T-helper 2 cell treated with Interferon-gamma antibody and Interleukin-4, amounts not matched to agents 5 μg/mL and 100 μg/mL, for 36 hours (primary cell): ENCODE measurements at regions not wholly inside any gene's neighbourhood (a gene's known extent, or its start where the extent isn't known, plus 50 kb on each side); places are given as distances from the start of the nearest gene placed in this dataset.
"Not testable (repeated sequence)": the region's sequence is repeated elsewhere in the genome, so short reads cannot be mapped to it uniquely, and the experiment has no call there.

Source experiments
- DNase-seq: peaks from one replicate; pipeline ENCODE4 v3.0.0; 2021; ENCODE audit warnings: low spot score
- H3K27ac Mint-ChIP-seq: one replicate; pipeline ENCODE4 v1.8.0; 2021; ENCODE audit warnings: mild to moderate bottlenecking, mixed read lengths
- H3K27me3 Mint-ChIP-seq: one replicate; pipeline ENCODE4 v1.8.0; 2021; ENCODE audit warnings: low read depth, mixed read lengths
- H3K36me3 Mint-ChIP-seq: one replicate; pipeline ENCODE4 v1.8.0; 2021; ENCODE audit warnings: low read depth, mixed read lengths
- H3K4me1 Mint-ChIP-seq: one replicate; pipeline ENCODE4 v1.8.0; 2021; ENCODE audit warnings: low read depth, mixed read lengths
- H3K4me3 Mint-ChIP-seq: one replicate; pipeline ENCODE4 v1.8.0; 2022; ENCODE audit warnings: mild to moderate bottlenecking, moderate library complexity, mixed read lengths
- H3K9me3 Mint-ChIP-seq: one replicate; pipeline ENCODE4 v1.8.0; 2021; ENCODE audit warnings: mixed read lengths

DNA sequence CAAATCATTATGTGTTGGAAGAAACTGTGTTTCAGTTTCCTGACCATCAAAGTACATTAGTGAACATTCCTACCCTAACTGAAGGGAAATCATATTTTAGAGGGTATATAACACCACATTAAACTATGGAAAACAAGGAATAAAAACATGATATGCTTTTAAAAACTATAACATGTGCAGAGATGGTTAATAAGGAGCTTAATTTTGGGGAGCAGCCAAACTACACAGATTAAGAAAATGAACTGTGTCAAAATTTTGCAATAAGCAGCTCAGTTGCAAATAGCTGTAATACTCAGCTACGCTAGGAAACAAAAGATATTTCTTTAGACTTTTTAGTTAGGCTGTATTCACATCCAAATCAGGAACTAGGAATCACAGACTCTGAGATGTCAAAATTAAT lies 1115.7 kb upstream of the CELF2 start:
- no peaks in the 10 kb centered on the region for H3K27me3 Mint-ChIP-seq
- no peaks in the 10 kb centered on the region for H3K4me1 Mint-ChIP-seq
- H3K27ac Mint-ChIP-seq, result no peak overlapping the region
- no peak for DNase-seq
- no peaks in the 10 kb centered on the region for H3K36me3 Mint-ChIP-seq
- no peak overlapping the region for H3K4me3 Mint-ChIP-seq
- H3K9me3 Mint-ChIP-seq, result no peaks in the 10 kb centered on the region

DNA sequence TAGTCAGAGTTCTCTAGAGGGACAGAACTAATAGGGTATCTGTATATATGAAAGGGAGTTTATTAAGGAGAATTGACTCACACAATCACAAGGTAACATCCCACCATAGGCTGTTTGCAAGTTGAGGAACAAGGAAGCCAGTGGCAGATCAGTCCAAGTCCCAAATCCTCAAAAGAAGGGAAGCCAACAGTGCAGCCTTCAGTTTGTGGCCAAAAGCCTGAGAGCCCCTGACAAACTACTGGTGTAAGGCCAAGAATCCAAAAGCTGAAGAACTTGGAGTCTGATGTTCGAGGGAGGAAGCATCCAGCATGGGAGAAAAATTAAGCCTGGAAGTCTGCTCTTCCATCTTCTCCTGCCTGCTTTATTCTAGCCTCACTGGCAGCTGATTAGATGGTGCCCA lies 1107.2 kb upstream of the CELF2 start:
- Mint-ChIP-seq H3K27ac (no peak overlapping the region), H3K4me3 (no peak overlapping the region), H3K36me3 (no peaks in the 10 kb centered on the region), H3K4me1 (no peaks in the 10 kb centered on the region), H3K27me3 (no peaks in the 10 kb centered on the region), H3K9me3 (no peaks in the 10 kb centered on the region)
- no peak for DNase-seq

DNA sequence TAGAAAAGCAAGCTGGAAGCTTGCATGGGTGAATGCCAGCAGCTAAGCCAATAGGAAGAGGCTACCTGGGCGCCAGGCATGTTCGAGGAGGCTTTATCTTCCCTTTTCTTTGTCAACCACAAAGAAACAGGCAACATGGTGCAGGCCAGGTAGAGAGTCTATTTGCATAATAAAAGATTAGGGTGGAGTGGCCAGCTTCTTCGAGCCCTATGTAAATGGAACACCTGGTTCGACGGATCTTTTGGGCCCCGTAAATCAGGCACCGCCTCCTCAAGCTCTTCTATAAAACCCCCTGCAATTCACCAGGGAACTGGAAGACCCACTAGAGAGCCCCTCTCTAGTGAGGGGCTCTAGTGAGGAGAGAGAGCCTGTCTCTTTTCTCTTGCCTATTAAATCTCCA lies 1106.2 kb upstream of the CELF2 start:
- Mint-ChIP-seq H3K27me3 (no peaks in the 10 kb centered on the region), H3K9me3 (no peaks in the 10 kb centered on the region), H3K36me3 (no peaks in the 10 kb centered on the region), H3K4me1 (no peaks in the 10 kb centered on the region), H3K27ac (no peak overlapping the region), H3K4me3 (no peak overlapping the region)
- no peak for DNase-seq

DNA sequence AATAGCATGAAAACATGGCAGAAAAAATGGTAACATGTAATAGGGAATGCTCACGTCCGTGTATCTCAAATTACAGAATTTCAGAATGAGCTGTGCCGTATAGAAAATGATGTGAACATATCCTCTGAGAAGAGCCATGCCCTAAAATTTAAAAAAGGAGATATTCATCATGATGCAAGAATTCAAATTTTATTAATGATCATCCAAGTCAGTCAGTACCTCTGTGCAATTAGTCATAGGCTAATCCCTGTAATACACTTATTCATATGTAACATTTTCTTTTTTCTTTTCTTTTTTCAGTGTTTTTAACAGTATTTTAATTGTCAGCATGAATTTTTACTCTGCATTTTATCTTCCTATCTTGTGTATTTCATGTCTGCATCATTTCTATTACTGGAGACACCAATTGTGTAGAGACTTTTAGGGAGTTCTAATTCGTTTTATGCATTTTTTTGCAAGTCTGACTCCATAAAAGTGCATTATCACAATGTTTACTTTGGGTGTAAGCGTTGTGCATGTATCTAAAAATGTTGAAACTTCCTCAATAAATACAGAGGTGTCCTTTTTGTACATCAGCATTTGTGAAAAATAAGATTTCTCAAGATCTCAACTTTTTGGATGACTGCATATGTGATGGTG lies 1103.7 kb upstream of the CELF2 start:
- Mint-ChIP-seq H3K4me3 (no peak overlapping the region), H3K4me1 (no peaks in the 10 kb centered on the region), H3K36me3 (no peaks in the 10 kb centered on the region), H3K27me3 (no peaks in the 10 kb centered on the region), H3K9me3 (no peaks in the 10 kb centered on the region), H3K27ac (no peak overlapping the region)
- DNase-seq, result no peak

DNA sequence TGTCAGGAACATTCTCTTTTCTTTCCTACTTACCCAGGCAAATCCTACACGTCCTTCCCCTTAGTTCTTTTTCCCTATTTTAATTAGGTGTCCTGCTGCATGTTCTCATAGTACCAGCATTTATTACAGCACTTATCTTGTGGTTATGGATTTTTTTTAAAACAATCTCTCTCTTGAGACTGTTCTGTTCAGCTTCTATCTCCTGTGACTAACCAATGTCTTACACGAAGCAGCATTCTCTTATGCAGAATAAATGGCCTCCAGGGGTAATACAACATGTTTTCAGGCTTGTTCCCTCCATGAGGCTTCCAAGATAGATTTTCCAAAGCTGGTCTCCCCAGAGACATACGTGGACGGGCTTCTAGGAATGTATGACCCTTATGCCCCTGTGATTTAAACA lies 1096.1 kb upstream of the CELF2 start:
- DNase-seq, result no peak
- Mint-ChIP-seq H3K4me3 (no peak overlapping the region), H3K27ac (no peak overlapping the region), H3K36me3 (no peaks in the 10 kb centered on the region), H3K9me3 (no peaks in the 10 kb centered on the region), H3K4me1 (no peaks in the 10 kb centered on the region), H3K27me3 (no peaks in the 10 kb centered on the region)

DNA sequence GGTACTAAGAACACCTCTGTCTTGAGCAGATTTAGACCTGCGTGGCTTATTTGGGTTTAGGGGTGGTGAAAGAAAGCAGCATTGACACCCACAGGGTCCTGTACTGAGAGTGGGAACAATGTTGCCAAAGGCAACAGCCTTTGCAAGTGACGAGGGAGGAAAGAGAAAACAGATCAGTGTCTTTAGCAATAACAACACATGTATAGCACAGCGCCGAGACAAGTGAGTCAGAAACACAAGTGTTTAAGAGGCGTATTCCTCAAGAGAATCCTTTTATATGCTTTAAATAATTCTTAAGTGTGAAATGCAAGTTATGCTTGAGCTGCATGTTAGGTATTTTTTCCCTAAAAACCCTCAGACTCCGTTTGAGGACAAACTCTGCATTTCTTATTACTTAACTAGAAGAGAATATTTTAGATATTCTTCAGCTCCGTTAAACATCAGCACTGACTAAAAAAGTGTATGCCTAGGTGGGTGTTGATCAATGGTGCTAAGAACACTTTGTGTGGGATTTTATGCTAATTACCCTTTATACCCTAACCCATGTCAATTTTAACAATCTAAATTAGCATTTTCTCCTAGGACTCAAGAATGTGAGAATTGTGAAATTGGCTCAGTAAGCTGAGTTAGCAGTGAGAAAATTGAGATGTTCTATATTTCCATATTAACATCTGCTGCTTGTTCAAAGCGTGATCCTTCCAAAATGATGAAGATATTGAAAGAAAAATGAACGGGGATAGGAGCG lies 1095.4 kb upstream of the CELF2 start:
- no peaks in the 10 kb centered on the region for H3K9me3 Mint-ChIP-seq
- DNase-seq, result no peak
- no peaks in the 10 kb centered on the region for H3K36me3 Mint-ChIP-seq
- H3K4me1 Mint-ChIP-seq, result no peaks in the 10 kb centered on the region
- no peaks in the 10 kb centered on the region for H3K27me3 Mint-ChIP-seq
- no peak overlapping the region for H3K4me3 Mint-ChIP-seq
- H3K27ac Mint-ChIP-seq, result no peak overlapping the region

DNA sequence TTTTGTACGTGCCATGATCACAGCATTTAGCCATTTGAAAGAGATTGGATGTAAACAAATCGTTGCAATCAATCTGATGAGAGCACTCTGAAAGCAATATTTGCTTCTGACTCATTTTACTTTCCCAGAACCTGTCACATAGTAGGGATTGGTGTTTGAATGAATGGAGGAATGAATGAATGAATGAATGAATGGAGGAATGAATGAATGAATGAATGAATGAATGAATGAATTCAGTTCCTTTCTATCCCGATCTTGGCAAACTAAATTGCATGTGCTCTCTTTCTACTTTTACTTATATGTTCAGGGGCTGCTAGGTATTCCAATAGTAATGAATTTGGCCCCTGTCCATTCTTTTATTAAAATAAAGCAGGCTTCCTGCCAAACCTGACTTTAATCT lies 1091.7 kb upstream of the CELF2 start:
- no peaks in the 10 kb centered on the region for H3K36me3 Mint-ChIP-seq
- no peaks in the 10 kb centered on the region for H3K9me3 Mint-ChIP-seq
- DNase-seq, result no peak
- H3K4me3 Mint-ChIP-seq, result no peak overlapping the region
- H3K27ac Mint-ChIP-seq, result no peak overlapping the region
- no peaks in the 10 kb centered on the region for H3K4me1 Mint-ChIP-seq
- H3K27me3 Mint-ChIP-seq, result no peaks in the 10 kb centered on the region

DNA sequence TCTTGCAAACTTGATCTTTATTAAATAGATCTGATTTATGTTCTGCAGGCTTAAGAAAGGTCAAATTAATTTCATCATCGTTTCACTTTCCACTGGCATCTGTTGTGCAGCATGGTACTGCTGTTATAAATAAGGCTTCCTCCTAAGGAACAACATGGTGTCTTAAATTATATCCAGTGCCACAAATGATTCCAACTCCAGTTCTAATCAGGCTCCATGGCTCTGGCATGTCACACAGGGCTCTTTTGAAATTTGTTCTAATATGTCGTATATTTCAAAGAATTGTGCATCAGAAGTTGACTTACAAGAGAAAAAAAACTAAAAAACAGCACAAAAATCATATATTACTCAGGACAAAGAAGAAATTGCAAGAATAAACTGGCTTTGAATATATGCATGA lies 1090.8 kb upstream of the CELF2 start:
- H3K4me1 Mint-ChIP-seq, result no peaks in the 10 kb centered on the region
- no peaks in the 10 kb centered on the region for H3K27me3 Mint-ChIP-seq

DNA sequence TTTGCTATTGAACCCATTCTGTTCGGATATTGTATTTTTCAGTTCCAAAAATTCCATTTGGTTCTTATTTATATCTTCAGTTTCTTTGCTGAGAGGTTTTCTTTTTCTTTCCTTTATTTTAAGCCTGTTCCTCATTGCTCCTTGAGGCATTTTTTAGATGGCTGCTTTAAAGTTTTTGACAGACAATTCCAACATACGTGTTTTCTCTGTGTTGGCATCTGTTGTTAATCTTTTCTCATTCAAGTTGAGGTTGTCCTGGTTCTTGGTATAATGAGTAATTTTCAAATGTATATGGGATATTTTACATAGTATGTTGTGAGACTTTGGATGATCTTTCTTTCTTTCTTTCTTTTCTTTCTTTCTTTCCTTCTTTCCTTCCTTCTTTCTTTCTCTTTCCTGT lies 1078.0 kb upstream of the CELF2 start:
- no peaks in the 10 kb centered on the region for H3K36me3 Mint-ChIP-seq
- H3K4me3 Mint-ChIP-seq, result no peak overlapping the region

More for the DNA sequence above, 1090.8 kb upstream of the CELF2 start:
- H3K27ac Mint-ChIP-seq, result no peak overlapping the region
- no peaks in the 10 kb centered on the region for H3K36me3 Mint-ChIP-seq
- no peak for DNase-seq
- H3K9me3 Mint-ChIP-seq, result no peaks in the 10 kb centered on the region
- no peak overlapping the region for H3K4me3 Mint-ChIP-seq

DNA sequence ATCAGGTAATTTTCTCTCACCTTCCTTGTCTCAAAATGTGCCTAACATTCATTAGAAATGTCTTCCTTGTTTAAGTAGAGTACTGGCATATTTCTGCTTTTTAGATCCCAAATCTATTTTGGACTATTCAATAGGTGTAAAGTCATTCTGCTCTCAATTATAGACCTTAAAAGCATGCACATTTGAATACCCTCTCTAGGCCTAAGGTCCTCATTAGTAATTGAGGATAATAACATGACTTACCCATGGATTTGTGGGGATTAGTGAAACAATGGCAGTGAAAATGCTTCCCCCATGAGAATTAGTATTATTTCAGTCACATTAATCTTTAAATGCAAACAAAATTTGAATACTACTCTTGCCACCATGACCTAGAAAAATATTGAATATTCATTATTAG lies 1073.0 kb upstream of the CELF2 start:
- H3K4me1 Mint-ChIP-seq, result no peaks in the 10 kb centered on the region
- H3K27me3 Mint-ChIP-seq, result no peaks in the 10 kb centered on the region
- DNase-seq, result no peak
- H3K36me3 Mint-ChIP-seq, result no peaks in the 10 kb centered on the region
- H3K4me3 Mint-ChIP-seq, result no peak overlapping the region
- H3K27ac Mint-ChIP-seq, result no peak overlapping the region
- H3K9me3 Mint-ChIP-seq, result peaks cover 3% of the 10 kb centered on the region

More for the DNA sequence above, 1078.0 kb upstream of the CELF2 start:
- H3K4me1 Mint-ChIP-seq, result no peaks in the 10 kb centered on the region
- no peak overlapping the region for H3K27ac Mint-ChIP-seq
- H3K27me3 Mint-ChIP-seq, result no peaks in the 10 kb centered on the region
- H3K9me3 Mint-ChIP-seq, result no peaks in the 10 kb centered on the region
- DNase-seq, result no peak

DNA sequence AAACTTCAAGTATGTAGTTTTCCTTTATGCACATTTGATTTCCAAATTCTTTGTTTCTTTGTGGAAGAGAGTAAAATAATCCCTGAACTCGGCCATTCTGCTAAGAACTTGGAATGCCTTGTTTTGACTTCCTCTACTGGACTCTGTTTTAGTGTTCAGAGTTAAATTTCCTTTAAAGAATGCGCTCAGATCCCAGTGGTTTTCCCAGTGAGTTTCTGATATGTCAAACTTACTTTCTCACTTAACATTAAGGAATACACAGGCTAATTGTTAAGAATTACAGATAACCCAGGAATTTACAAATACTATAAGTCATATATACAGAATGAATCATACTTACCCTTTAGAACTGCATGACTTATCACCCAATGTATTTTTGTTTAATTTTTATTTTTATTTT lies 1067.6 kb upstream of the CELF2 start:
- Mint-ChIP-seq H3K36me3 (no peaks in the 10 kb centered on the region), H3K27ac (no peak overlapping the region), H3K4me3 (no peak overlapping the region), H3K4me1 (no peaks in the 10 kb centered on the region), H3K9me3 (peaks cover 3% of the 10 kb centered on the region), H3K27me3 (no peaks in the 10 kb centered on the region)
- no peak for DNase-seq

DNA sequence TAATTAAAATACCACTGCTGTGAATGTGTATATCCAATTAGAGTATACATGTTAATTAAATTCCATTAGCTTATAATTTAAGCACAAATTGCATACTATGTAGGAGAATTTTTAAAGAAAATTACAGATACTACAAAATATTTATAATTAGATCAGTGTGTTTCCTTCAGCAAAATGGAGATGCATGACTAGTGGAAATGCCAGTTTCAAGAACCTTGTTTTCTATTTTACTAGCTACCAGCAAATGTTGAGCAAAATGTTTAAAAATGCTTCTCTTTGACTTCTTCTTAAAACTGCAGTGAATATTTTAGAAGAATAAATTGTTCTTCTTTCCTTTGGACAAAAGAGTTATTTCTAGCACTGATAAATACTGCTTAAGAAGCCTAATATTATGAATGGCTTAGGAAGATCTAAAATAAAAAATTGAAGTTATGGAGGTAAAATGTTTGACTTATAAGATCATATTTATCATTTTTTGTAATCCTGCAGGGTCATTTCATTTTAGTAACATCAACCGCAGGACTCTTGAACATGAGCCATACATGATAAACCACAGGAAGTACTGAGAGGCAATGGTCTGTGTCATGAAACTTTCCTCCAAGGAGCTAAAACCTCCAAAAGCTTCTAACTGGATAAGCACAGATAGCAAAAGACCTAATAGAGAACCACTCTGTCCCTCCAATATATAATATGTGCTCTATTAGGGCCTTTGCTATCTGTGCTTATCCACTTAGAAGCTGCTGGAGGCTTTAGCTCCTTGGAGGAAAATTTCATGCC lies 1066.0 kb upstream of the CELF2 start:
- DNase-seq, result no peak
- peaks cover 2% of the 10 kb centered on the region for H3K9me3 Mint-ChIP-seq
- H3K27me3 Mint-ChIP-seq, result no peaks in the 10 kb centered on the region
- H3K27ac Mint-ChIP-seq, result no peak overlapping the region
- H3K4me1 Mint-ChIP-seq, result no peaks in the 10 kb centered on the region
- no peaks in the 10 kb centered on the region for H3K36me3 Mint-ChIP-seq
- H3K4me3 Mint-ChIP-seq, result no peak overlapping the region

DNA sequence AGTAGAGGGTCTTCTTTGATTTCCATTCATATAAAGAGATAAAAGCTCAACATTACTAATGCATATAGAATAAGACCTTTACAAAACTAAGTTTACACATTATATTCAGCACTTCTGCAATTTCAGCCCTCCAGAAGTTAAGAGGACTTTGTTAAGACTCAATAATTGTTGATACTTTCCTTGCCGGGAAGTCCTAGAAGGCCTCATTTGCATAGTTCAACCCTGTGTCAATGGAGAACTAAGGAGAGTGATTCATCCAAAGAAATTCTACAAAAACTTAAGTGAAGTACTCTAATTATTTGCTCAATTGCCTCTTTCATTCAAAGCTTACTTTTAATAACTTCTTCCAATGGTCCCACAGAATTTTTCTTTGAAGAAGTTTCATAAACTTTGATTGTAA lies 1060.3 kb upstream of the CELF2 start:
- H3K36me3 Mint-ChIP-seq, result no peaks in the 10 kb centered on the region
- DNase-seq, result no peak
- no peak overlapping the region for H3K4me3 Mint-ChIP-seq
- no peaks in the 10 kb centered on the region for H3K27me3 Mint-ChIP-seq
- H3K4me1 Mint-ChIP-seq, result no peaks in the 10 kb centered on the region
- no peak overlapping the region for H3K27ac Mint-ChIP-seq
- peaks cover 5% of the 10 kb centered on the region for H3K9me3 Mint-ChIP-seq

DNA sequence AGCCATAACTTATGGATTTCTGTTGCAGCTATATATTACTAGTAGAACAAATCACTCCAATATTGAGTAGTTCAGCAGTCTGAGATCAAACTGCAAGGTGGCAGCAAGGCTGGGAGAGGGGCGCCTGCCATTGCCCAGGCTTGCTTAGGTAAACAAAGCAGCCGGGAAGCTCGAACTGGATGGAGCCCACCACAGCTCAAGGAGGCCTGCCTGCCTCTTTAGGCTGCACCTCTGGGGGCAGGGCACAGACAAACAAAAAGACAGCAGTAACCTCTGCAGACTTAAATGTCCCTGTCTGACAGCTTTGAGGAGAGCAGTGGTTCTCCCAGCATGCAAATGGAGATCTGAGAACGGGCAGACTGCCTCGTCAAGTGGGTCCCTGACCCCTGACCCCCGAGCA lies 1059.8 kb upstream of the CELF2 start:
- H3K4me1 Mint-ChIP-seq, H3K9me3 Mint-ChIP-seq, H3K36me3 Mint-ChIP-seq, DNase-seq, H3K27me3 Mint-ChIP-seq, H3K27ac Mint-ChIP-seq, H3K4me3 Mint-ChIP-seq: not testable (repeated sequence)
